ENCODE measurements at regions not wholly inside any gene's neighbourhood (a gene's known extent, or its start where the extent isn't known, plus 50 kb on each side); places are given as distances from the start of the nearest gene placed in this dataset.

DNA sequence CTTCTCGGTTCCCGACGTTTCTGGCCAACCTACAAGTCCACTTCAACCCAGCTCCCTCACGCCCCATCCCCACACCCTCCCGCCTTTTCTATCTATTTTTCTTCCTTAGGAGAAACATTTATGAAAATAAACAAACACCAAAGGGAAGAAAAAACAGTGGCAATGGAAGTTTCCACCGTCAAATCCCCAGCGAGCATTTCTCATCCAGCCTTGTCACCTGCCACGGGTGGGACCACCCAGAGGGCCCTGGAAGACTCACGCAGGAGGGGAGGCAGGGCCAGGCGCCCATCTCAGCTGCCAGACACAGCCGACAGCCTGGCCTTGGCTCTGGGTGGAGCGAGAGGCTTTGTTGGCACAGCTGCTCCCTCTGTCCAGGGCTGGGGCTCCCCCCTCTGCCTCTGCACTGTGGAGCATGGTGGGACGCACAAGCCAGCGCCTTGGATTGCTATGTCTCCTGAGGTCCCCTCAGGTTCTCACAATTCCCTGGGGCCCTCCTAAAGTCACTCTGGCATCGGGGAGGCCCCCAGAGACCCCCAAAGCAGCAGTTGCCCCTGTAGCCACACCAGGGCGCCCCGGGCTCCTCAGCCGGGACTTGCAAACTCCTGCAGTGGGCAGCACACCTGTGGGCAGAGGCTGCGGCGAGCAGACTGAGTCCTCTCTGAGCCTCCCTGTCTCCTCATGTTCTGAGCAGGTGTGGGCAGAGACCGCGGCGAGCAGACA, 395.7 kb upstream of the SALL3 start:
- DNase-seq = no peak

DNA sequence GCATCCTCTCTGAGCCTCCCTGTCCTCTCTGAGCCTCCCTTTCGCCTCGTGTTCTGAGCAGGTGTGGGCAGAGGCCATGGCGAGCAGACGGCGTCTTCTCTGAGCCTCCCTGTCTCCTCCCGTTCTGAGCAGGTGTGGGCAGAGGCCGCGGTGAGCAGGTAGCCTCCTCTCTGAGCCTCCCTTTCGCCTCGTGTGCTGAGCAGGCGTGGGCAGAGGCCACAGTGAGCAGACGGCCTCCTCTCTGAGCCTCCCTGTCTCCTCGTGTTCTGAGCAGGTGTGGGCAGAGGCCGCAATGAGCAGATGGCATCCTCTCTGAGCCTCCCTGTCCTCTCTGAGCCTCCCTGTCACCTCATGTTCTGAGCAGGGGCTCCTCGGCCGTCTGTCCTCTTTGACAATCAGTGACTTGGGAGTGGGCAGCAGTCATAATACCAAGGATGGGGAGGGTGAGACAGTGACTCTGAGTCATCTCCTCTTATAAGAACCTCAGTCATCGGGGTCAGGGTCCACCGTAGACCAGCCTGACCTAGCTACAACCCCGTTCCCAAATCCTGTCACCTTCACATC, 395.1 kb upstream of the SALL3 start:
- DNase-seq = no peak

DNA sequence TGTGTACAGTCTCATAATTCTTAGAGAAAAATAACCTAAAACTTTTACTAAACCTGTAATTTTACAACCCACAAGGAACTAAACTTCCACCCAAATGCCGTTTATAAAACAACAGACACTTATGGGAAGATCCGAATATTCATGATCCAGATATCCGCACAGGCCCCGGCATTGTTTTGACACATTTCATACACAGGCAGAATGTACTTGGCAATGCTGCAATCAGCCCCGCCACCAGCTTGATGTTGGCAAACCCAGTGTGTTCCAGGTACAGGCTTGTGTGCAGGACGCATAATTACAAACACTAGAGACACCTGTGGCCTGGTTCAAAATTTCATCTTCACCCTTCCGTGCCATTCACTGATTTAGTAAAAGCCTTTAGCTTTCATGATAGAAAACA, 393.0 kb upstream of the SALL3 start:
- DNase-seq = no peak

DNA sequence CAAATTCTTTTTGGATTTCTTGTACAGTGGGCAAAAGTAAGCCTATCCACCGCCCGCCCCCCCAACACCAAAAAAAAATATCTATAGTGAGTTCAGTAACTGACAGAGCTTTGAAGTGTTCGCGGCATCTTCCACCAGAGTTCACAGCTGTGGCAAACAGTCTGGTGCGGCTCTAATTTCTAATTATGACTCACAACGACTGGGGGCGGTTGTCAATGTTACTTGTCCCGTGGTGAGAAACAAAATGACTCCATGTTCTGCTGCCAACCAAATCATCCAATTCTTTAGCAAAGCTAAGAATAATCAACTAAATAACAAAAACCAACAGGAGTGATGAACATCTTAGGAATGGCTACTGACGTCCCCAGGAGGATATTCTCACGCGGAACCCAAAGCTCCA, 392.5 kb upstream of the SALL3 start:
- DNase-seq = no peak

DNA sequence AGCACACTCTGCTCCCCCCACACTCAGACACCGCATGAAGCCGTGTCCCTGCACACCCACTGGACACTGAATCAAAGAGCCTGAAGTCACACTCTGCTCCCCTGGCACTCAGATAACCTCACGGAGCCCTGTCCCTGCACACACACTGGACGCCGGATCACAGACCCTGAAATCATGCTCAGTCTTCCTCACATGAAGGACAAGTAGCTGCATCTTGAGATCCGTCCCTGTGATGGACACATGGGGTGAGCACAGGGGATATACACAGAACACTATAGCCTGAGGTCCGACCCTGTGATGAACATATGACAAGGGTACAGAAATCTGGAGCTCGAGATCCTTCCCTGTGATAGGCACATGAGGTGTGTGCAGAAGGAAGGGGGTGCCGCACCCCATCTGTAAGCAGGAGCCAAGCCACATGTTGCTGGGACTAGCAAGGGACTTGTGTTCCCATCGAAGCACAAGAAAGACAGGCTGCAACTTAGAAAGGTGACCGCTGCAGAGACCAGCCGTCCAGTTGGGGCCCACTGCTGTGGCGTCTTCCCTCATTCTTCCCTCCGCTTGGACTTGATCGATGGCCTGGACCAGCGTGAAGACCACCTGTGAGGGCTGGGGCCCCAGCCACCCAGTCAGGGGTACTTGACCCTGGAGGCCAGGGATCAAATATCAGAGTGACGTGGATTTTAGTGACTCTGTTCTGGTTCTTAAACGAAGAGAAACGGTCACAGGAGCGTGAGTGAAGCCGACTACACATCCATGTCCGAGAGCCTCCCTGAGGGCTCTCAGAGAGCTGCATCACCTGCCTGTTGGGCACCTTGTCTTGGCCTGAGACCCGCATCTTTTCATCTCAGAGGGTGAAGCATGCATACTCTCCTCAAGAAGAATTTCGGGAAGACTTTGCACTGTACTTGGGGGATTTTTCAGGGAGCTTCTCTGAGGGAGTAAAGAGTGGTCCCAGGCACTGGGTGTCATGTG, 391.7 kb upstream of the SALL3 start:
- DNase-seq = no peak

DNA sequence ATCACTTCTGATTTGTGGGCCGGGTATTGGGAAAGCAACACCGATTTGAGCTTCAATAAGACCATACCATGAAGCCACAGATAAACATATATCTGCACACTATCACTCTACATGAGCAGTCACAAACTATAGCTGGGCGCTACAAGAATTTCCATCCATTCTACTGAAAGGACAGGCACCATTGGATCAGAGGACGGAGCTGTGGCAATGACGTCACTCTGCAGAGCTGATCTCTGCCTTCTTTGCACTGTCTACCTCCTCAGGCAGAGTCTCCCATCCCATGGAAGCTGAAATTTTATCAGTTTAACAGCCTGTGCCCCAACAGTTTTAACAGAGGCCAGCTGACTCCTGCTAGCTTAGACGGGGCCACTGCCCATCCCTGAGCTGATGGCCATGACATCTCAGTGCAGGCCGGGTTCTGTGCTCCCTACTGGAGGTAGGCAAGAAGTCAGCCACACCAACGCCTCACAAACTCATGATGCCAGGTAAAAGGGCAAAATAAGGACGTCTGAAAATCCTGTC, 389.6 kb upstream of the SALL3 start:
- DNase-seq = no peak

DNA sequence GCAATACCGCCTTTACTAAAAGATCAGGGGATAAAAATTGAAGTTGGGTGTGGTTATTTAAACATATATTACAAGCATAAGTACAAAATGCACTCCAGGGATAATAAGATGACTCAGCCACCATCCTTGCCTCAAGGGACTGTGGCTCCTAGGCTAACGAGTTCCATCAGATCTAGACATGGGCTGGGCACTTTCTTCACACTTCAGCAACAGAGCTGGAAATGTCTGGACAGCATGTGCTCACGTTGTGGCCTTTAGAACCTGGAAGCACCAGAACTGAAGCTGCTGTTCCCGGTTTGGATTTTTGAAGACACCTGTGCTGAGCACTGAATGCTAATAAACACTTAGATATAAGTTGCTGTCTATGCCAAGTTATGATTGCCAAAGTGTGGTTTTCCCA, 384.2 kb upstream of the SALL3 start:
- no peak for DNase-seq

DNA sequence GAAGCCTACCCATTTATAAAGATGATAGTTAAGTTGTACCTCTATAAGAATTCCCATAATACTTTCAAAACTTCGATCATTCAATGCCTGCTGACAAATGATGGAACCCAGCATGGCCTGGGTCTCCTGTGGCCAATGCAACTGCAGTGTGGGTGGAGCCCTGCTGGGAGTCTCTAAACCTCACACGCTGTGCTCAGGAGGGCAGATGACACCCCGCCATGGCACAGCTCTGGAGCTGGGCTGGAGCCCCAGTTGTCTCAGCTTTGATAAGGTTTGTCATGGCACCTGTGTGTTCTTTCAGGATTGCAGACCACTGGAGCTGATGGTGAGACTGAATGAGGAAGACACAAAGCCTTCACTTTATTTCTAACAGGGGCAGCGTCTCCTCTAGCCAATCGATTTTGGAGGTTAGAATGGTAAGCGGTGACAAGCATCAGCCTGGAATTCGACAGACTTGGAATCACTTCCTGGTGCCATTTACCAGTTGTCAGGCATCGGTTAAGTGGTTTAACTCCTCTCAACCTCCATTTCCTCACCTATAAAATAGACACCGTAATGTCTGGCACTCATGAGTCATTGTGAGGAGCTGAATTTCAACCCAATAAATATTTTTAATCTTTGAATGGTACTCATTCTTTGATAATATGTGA, 383.6 kb upstream of the SALL3 start:
- DNase-seq = no peak

DNA sequence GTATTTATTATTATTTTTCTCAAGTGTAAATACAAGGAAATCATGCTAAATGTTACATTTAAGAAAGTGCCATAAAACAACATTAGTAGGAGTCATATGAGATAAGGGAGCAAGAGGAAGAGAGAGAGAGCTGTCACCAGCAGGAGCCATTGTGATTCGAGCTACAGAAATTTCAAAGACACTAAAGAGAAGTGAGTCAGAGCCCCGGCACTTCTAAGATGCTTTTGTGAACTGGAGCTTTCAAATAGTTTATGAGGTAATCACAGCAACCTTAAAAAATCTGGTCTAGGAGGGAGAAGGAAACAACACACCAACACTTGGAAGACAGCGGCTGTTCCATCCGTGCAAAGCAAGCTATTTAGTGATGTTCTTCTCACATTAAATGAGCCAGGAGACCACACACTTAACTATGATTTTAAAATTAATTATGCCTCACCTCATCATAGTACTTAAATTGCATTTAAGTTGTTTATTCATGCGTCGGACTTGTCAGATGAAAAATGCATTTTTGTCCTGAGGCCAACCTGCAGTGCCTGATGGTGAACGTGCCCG, 382.7 kb upstream of the SALL3 start:
- no peak for DNase-seq

DNA sequence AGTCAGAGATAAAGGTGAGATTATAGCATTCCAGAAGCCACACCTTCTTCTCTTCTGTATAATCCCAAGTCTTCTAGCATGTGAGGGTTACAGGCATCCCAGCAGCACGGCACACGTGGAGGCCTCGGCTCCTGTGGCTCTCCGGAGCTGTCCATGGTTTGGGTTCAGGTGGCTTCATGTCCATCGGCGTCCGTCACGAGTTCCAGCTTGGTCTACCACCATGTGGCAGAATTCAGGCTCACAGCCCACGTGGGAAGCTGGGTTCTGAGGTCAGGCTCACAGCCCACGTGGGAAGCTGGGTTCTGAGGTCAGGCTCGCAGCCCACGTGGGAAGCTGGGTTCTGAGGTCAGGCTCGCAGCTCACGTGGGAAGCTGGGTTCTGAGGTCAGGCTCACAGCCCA, 378.3 kb upstream of the SALL3 start:
- no peak for DNase-seq

DNA sequence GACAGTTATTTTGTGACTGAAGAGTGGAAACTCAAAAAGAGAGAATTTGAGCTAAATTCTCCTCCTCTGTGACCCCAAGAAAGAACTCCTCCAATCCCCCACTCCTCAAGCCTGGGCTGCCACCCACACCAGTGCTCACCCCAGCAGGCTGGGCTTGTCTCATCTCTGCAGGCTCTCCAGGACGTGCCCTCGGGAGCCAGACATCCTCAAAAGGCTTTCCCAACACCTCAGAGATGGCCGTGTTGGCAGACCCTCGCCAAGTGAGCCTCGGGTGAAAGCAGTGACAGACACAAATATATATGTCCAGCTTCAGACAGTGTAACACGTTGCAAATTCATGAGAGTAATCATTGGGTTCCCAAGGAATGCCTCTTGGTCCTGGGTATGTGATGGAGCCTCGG, 377.7 kb upstream of the SALL3 start:
- no peak for DNase-seq

DNA sequence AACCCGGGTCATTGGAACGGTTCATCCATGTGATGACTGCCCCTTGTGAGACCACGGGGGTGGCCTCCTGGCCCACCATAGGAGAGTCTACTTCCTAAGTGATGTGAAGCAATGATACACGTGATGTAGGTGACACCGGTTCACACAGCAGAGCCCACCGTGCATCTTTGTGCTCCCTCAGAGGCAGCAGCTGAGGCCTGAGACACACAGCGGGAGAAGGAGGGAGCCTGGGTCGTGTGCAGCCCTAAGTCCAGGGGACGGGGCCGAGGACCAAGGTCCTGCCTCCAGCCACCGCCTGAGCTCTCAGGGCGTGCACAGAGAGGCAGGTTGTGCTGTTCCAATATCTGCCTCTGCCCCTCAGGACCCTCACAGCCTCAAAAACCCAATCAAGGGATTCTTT, 377.2 kb upstream of the SALL3 start:
- DNase-seq = no peak

DNA sequence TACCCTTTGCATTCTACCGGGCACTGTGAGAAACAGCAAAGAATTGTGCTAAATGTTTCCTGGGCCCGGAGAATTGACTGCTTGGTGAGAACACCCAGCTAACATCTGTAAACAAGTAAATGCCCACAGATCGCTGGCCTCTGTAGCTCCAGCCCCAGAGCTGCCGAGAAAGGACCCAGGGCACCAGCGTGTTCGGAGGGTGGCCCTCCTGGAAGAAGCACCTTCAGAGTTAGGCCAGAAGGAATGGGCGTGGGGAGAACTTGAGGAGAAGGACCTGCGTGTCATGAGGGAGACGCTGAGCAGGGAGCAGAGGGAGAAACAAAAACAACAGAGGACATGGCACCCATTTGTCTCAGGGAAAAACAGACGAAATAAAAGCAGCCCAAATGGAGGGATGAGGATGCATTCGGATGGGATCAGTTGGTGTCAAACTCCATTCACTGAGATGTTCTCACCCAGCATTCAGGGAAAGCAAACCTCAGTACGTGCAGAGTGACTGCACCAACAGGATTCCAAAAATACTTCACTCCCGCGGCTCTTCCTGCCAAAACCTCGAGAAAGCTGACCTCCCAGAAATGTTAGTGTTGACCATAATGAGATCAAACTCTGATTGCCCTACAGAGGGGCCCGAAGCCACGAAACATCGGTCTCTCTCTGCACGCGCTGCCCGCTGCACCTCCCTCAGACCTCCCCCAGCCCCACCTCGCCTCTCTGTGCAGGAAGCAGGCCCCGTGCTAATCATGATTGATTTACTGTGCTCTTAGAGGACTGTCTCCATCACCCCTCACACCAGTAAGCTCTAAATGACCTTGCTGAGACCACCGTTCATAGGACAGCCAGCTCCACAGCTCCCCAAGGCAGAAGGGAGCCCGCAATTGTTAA, 376.3 kb upstream of the SALL3 start:
- no peak for DNase-seq

DNA sequence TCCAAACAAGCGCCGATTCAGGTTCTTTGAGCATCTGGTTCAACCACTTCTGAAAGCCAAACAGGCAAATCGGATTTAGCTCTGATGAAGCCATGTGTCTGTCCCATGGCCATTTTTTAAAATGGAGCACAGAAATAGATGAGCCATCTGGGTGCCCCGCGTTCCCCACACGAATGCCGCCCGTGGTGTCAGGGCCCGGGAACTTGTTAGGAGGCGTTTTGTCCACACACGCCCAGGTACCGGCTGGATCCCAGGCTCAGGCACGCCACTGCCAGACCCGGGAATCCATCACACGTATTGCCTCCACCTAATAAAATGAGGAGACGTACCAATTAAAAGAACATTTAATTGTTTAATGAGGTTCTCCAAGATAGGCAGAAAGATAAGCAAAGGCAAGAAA, 374.4 kb upstream of the SALL3 start:
- no peak for DNase-seq

DNA sequence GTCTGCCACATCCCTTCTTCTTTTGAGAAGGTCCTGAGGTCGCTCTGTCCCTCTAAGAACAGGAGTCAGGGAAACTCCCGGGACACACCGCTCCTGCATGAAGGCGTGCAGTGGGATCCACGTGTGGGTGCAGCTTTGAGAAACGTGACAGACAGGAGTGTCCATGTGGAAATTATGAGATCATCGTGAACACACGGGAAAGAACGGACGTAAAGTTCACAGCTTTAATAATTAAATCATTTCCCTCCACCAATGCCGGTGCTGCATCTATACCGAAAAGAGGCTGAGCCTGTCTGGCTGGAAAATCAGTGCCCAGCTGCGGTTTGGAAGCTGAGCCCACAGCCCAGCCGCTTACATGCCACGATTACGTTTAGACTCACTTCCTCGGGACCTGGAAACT, 372.4 kb upstream of the SALL3 start:
- no peak for DNase-seq

DNA sequence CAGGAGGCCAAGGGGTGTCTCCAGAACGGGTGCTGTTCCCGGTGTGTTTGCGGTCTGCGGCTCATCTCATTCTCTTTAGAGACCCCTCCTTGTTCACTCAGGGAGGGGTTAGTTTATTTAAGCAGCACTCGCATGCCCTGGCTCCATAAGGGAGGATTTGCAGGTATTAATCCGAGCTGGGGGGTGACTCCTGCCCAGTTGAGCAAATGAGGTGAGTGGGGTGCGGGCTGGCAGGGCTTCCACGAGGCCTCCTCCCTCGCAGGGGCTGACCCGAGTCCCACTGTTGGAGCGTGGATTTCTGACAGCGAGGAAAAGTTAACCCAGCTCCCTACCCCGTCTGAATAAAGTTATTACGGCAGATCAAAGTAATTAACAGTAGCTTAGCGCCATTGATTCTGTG, 371.8 kb upstream of the SALL3 start:
- no peak for DNase-seq

DNA sequence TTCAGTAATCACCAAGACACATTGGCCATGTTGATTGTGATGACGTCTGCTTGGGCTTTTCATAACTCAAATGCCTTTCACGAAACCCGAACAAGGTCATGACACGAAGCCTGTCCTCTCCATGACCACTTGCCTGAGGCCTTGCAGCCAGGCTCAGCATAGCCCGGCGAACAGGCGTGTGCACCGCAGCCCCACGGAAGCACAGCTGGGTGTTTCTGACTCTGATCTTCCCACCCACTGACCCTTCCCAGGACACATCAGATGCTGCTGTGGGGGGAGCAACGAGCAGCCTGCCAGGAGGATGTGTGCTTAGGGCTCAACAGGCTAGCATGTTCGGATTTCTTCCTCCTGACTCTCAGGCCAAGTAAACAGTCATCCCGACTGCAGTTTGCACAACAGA, 369.4 kb upstream of the SALL3 start:
- DNase-seq = no peak

DNA sequence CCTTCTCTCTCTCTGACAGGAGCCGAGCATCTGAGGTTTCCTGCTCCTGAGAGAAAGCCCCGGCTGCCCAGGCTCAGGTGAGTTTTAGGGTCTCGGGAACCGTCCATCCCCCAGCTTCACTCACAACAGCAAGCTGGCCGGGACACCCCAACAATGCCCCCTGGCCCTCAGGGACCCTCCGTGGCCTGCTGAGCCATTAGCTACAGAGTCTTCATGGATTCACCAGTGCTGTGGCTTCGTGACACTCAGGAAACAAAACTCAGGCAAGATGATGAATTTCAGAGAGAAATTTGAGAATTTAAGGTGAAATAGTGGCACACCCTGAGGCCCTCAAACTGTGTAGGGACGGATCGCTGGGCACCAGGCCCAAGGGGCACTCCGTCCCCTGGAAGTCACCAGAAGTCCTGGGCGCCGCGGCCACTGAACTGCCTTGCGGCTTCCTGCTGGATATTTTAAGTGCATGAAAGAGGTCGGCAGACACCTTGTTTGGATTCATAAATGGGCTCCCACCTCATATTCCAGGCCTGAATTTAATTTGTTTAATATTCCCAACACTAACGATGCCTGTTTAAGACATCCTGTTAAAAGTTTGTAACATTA, 368.3 kb upstream of the SALL3 start:
- DNase-seq = no peak

DNA sequence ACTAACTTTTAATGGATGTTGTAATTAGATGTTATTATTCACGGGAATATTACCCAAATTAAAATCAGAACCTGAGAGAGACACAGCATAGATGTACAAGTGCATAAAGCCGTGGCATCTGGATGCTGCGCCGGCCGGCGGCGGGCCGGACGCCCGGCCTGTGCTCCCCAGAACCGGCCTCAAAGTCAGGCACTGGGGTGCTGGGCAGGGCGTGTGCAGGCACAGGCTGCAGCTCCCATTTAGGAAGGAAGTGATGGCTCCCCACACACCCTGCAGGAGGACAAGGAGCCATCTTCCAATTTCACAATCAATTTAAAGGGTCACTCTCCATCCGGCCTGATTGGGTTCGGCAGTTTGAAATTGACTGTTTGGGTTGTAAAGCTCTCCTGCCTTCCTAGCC, 367.7 kb upstream of the SALL3 start:
- no peak for DNase-seq

DNA sequence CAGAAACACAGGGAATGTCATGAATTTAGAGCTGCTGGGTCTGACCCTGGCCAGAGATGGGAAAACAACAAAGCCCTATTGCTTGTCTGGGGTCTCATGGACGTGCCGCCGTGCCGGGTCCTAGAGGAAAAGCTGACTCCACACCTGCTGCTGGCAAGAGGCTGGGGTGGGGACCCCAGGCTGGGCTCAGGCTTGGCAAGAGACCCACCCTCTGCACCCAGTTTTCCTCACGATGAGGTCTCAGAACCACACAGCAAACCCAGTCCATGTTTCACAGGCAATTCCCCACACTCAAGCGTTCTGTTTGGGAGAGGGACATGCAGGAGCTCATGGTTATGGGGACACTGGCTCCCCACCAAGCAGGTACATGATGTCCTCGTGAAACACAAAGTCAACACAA, 367.3 kb upstream of the SALL3 start:
- DNase-seq = no peak

DNA sequence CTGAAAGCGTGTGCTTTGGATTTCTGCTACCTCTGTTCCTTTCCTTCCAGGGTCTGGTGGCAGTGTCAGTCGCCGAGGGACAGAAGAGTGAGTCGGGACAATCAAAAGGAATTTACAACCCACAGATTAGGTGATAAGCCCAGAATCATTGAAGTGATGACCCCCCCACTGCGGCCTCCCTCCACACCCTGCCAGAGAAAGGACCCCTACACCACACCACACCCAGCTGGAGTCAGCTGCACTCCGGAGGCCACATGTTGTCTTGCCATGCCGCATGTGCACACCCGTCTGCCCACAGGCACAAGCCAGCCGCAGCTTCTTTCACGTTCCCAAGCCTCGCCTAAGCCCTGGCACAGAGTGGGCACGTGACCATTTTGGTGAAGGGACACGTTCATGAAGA, 366.8 kb upstream of the SALL3 start:
- DNase-seq = no peak

DNA sequence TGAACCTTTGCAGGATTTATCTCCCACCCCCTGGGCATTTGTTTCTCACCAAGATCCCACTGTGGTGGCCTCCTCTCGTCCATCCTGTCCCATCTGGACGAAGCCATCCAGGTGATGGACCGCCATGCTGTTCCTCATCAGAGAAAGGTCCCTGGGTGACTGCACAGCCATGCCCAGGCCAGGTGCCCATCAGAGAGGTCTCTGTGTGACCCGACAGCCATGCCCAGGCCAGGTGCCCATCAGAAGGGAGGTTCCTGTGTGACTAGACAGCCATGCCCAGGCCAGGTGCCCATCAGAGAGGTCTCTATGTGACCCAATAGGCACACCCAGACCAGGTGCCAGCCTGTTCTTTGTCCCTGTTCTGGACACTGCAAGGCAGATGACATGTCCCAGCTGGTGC, 360.9 kb upstream of the SALL3 start:
- DNase-seq = no peak
